Right lobe of liver (tissue), 4 donors: ENCODE measurements at regions not wholly inside any gene's neighbourhood (a gene's known extent, or its start where the extent isn't known, plus 50 kb on each side); places are given as distances from the start of the nearest gene placed in this dataset.
"Not testable (repeated sequence)": the region's sequence is repeated elsewhere in the genome, so short reads cannot be mapped to it uniquely, and the experiment has no call there.

Source experiments
- CTCF ChIP-seq, 4 donors: fragments of 200-600 bp in 3 of 4; fragments of 450-650 bp in 1 of 4; IDR thresholded peaks; one replicate each; pipeline versions ENCODE4 v1.5.1 to v1.8.0; 2016 to 2022; ENCODE audit warnings: antibody characterized with exemption in 4 of 4, mild to moderate bottlenecking in 2 of 4
- POLR2A ChIP-seq: fragments of 450-650 bp; IDR thresholded peaks from one replicate; pipeline ENCODE4 v1.6.1; 2017; ENCODE audit warnings: antibody characterized with exemption, mild to moderate bottlenecking
- donor health status: DM: no; HTN: no; CAD: no.
- donor health status: DM: no; HTN: no; CAD: no.
- donor health status: DM: no; HTN: yes; CAD: no.

GRCh38 chrX:95549552-95549951 is 1135.1 kb upstream of the DIAPH2 start:
- not testable (repeated sequence) for TF ChIP-seq CTCF (IDR thresholded peaks at IDR 0.05); POLR2A
